HG02642 (cell line): ENCODE measurements at regions not wholly inside any gene's neighbourhood (a gene's known extent, or its start where the extent isn't known, plus 50 kb on each side); places are given as distances from the start of the nearest gene placed in this dataset.
"Not testable (repeated sequence)": the region's sequence is repeated elsewhere in the genome, so short reads cannot be mapped to it uniquely, and the experiment has no call there.

Source experiments
- ATAC-seq: cut with Tn5 transposase; IDR thresholded peaks from one replicate; pipeline ENCODE4 v1.9.1; 2021; ENCODE audit warnings: mild to moderate bottlenecking; ENCODE audit not compliant: unreplicated experiment, poor library complexity

DNA sequence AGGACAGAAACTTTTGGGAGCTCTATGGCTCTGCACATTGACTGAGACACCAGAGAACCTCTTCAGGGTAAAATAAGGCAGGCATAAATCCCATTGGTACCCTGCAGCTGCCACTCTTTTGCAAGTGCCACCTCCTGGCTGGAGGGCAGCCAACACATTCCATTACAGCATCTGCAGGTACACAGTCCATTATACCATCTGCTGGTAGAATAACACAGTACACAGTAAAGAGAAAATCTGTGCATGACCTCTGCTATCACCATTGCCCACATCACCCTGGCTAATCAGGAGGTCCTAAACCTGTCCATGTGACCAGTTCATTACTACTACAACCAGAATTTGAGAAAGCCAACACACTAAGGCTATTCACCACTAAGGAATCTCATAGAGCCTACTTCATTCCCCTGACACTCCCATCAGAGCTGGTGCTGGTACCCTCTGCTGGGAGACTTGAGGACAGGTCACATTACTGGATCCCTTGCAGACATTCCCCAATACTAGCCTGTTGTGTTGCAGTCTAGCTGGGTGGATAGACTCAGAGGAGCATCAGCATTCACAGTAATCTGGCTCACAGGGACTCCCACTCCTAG, 176.2 kb upstream of the TACR3 start:
- no peak for ATAC-seq

DNA sequence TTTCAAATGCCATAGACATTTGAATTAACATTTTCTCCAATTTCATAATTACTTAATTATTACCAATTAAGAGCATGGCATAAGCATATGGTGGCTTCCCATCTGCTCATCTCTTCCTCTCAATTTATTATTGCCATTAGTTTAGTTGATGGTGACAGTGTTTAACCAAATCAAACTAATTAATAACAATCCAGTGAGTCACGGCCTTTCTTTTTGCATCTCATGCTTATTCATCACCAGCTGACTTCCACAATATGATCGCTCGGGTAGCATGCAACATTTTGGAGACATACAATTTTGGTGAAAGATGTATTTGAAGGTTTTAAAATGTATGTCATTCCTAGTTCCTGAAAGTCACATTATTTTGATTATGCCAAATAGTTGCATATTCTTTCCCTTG, 172.8 kb upstream of the TACR3 start:
- no peak for ATAC-seq

DNA sequence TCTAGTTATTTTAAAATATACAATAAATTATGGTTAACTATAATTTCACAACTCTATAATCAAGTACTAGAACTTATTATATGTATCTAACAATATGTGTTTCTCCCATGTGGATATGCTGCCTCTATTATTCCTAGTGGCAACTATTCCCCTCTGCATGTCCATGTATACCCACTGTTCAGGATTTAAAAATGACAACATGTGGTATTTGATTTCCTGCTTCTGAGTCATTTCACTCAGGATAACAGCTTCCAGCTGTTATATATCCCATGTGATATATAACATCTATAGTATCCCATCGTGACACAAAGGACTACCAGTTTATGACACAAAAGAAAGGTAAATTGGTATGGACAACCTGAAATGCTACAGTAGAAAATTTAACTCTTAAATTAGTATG, 167.4 kb upstream of the TACR3 start:
- ATAC-seq: no peak

DNA sequence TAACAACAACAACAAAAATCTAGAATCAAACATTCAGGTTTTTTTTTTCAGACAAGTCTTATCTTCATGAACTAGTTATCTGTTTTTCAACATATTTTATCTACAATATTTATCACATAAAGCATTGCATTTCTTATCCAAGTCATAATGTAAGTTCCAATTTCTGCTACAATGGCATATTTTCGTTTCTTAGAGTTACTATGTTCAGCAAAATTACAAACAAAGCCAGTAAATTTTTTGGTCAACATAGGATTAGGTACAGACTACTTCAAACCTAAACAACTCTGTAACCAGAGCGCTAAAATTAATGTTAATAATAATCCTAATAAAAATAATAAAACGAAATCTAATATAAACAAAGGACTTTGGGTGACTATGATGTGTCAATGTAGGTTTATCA, 165.4 kb upstream of the TACR3 start:
- no peak for ATAC-seq

DNA sequence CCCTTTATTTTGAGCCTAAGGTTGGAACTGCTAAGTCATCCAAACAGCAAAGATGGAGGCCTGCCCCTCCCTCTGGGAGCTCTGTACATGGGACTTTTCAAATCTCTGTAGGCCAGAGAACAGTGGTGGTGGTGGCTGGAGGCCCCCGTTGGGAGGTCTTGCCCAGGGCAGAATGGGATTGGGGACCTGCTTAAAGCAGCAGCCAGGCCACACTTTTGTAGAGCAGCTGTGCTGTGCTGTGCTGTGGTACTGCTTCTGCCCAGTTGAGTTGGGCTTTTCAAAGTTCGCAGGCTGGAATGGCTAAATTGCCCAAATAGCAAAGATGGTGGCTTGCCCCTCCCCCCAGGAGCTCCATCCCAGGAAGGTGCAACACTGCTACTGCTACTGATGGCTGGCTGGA, 147.5 kb upstream of the TACR3 start:
- ATAC-seq: no peak

DNA sequence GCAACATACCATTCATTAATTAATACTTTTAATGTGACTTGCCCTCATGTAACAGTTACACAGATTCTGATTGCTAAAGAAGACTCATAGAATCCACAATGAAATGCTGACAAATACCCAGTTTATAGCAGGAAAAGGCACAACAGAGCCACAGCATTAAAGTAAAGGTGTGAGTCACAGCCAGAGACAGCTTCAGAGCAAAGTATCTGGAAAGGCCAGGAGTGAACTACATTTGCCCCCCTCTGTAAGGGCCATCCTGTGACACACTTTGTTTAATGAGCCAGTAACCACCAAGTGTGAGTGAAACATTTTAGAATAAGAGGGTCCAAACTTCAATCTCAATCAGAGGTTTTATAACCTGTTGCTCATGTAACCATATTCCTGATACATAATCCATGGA, 133.8 kb upstream of the TACR3 start:
- no peak for ATAC-seq

DNA sequence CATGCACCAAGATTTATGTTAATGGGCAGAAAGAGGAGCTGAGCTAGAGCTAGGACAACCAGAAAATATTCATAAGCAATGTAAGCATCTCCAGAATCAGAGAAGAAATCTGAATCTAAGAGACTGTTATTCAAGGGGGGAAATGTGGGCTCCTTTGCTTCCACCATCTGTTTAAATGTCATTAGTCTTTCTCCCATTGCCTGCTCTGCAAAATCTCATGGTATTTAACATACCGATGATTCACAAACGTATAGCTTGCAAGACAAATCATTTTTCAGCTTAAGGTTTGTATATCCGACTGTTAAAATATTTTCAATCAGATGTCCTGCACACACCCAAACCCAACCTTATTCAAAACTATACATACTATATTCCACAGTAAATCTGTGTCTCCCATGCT, 133.4 kb upstream of the TACR3 start:
- ATAC-seq: no peak

DNA sequence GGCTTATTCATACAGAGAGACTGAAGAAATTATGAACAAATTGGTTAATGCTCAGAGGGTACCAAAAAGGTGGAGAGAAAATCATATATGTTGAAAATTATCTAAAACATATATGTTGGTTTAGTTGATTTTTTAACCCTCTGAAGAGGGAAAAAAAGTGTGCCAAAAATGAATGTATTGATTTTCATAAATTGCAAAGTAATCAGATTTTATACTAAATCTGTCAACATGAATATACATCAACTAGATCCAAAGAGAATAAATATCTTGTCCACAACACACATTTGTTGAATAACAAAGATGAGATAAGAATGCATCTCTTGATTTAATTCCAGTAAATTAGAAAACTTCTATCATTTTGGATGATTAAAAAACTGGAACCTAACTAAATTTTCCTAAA, 125.3 kb upstream of the TACR3 start:
- no peak for ATAC-seq

DNA sequence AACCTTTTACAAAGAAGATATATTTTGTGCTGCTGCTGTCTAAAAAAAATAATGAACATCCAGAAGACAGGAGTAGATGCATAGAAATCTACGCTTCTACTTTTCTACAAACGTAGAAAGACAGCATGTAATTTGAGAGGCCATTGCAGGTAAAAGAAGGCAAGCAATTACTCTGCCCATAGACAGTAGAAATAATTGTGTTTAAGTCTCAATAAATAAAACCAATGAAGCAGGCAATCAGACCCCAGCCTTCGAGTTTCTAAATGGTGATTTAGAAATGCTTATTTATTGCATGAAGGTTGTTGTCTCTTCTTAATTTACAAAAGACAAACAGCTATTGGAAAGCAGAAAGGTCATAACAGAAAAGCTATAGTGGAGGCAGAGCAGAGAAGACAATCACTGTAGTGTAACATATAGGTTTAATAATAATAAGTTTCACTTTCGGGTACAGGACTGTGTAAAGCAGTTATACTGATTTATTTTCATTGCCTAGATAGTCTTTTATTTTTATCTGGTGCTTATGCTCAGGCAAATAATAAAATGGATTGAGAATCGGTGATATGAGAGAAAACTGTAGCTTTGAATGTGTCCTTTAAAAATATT, 123.0 kb upstream of the TACR3 start:
- no peak for ATAC-seq

DNA sequence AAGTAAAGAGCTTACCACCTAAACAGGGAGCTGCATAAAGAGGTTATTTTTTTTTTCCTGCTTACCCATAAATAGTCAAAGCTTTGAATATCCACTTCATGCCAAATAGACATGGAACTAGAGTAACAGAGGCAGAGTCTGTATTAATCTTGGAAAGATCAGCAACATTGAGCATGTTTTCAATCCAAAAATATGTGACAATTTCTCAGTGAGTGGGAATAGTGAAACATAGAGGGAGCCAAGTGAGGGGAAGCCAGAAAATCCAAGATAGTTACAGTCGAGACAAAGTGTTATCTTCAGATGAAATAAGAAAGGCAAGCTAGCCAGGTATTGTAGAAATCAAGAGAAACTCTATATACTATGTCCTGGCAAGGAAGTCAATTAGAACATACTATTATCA, 122.3 kb upstream of the TACR3 start:
- no peak for ATAC-seq

DNA sequence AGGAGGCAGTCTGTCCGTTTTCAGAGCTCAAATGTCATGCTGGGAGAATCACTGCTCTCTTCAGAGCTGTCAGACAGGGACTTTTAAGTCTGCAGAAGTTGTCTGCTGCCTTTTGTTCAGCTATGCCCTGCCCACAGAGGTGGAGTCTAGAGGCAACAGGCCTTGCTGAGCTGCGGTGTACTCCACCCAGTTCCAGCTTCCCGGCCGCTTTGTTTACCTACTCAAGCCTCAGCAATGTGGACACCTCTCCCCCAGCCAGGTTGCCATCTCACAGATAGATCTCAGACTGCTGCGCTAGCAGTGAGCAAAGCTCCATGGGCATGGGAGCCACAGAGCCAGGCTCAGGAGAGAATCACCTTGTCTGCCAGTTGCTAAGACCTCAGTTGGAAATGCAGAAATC, 90.5 kb upstream of the TACR3 start:
- ATAC-seq: not testable (repeated sequence)

DNA sequence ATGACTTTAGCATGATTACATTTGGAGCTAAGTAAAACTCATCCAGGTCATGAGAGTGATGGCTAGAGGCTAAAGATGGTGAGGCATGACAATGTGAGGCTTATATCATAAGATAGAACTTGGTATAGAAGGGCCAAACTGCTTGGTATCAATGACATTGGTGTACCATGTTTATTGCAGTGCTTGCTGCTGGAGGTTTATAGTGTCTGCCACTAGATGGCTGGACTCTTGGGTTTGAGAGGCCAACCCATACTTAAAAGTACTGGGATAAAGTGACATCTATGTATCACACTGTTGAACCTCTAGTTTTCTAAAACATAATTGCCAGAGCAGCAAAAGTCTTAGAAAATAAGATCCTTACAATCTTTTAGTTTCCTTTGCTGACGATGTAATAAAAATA, 83.0 kb upstream of the TACR3 start:
- ATAC-seq: no peak

DNA sequence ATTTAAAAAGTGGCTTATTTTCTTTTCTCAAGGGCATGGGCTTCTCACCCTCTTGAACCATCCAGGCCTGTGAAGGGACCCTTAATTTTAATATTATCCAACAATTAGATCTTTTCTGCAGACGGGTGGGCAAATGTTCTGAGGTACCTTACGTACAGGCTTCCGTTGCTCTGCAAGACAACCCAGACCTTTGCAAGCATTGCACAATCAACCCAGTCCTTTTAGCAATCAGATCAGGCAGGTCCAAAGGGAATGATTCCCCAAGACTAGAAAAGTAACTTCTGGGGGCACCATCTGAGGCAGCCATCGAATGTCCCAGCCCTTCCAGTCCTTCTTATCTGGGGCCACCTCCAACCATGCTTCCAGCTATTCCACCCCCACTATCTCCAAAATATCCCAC, 67.3 kb upstream of the TACR3 start:
- ATAC-seq: no peak

DNA sequence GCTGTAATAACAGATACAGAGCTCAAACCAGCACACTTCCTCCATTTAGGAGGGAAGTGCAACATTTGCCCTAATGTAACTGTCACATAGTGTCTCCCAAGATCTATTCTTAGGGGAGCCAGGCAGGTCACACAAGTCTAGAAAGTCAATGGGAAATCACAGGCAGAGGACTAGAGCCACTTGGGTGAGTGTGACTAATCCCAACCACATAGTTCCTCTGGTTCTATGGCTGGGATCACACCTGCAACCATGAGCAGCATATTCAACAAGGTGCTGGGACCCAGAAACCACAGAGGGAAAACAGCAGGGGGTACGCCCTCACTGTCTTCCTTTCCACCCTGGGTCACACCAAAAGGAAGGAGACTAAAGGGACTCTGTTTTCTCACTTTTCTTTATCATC, 66.8 kb upstream of the TACR3 start:
- ATAC-seq: no peak

DNA sequence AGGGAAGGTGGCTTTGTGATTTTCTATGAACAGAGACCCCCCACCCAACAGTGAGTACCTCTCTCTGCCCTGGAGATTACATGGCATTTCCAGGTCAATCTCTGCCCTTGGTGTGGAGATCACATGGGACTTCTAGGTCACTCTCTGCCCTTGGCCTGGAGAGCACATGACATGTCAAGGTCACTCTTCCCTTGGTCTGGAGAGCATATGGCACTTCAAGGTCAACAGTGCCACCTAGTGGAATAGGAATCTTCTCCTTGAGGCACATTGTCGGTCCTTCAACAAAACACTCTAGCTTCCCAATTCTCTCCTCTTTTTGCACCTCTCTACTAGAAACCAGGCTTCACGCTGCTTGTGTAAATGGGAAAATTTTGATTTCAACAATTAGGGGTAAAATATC, 66.2 kb upstream of the TACR3 start:
- ATAC-seq: peak; percentile 84

DNA sequence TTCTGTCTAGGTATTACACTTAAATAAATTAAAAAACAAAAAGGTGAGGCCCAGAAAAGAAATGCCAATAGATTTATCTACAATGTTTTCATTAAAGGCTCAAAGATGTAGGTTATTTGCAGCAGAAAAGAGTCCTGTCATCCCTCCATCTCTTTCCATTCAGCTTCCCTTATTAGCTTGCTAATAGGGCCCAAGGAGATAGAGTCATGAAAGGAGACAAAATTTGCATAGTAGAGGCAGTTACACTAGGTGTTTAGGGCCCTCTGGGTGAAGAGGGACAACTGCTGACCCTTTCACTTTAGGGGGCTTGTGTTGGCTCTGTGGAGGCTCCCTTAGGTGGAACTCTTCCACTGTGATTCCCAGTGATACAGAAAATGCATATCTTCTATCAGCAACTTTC, 58.4 kb upstream of the TACR3 start:
- no peak for ATAC-seq

DNA sequence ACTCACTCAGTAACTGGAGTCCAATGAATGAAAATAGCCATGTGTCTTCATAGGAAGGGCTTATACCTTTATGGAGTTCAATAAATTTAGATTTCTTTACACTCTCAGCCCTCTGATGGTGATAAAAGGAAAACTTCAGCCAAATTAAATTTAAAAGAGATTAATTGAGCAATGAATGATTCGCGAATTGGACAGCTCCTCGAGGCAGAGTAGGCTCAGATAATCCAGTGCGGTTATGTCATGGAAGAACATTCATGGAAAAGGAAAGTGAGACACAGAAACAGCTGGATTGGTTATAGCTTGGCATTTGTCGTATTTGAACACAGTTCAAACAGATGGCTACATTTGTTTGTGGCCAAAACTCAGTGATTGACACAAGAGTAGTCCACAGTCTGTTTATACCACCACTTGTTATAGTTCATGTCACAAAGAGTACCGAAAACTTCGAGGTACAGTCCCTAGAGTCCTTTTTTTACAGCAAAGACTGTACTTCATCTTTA, 54.6 kb upstream of the TACR3 start:
- ATAC-seq: no peak

DNA sequence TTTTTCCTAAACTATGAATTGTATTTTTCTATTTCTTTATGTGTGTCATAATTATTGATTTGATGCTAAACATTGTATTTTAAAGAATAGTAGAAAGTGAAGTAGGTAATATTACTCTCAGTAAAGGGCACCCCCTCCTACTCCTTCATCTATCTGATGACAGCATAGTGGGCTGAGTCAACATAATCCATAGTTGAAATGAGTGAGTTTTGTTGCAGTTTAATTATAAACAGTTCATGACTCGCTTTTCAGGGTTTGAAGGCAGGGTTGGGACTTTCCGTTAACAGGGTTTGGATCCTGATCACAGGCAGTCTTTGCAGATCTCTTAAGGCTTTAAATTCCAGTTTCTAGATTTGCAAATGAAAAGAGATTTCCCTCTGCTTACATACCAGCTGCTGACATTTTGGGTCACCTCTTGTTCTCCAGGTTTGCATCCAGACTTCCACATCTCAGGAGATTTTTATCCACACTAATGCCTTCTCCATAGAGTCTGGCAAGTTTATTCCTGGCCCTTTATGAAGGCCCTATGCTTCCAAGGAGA, 54.0 kb upstream of the TACR3 start:
- no peak for ATAC-seq
